ENCODE measurements at regions not wholly inside any gene's neighbourhood (a gene's known extent, or its start where the extent isn't known, plus 50 kb on each side); places are given as distances from the start of the nearest gene placed in this dataset.

GRCh38 chr1:5662086-5662743 is 330.0 kb downstream of the NPHP4 start:
- intact Hi-C loops (cut with micrococcal nuclease), result no loop called here
- Histone ChIP-seq H3K27ac (ENCODE audit: low read depth, low read length) (no peak overlapping the region), H3K4me1 (ENCODE audit: control insufficient read depth in 1 of 2, insufficient read depth in 2 of 2, low read length in 2 of 2) (no peaks in the 10 kb centered on the region), H4K20me1 (ENCODE audit: insufficient read depth) (no peaks in the 10 kb centered on the region), H3K79me2 (ENCODE audit: insufficient read depth, low read length) (no peaks in the 10 kb centered on the region), H3K36me3 (ENCODE audit: control insufficient read depth in 1 of 2, insufficient read depth in 2 of 2, low read length in 2 of 2) (no peaks in the 10 kb centered on the region), H3K27me3 (ENCODE audit: insufficient read depth, low read length) (no peaks in the 10 kb centered on the region), H3K4me2 (ENCODE audit: low read length) (no peak overlapping the region), H3K9me3 (ENCODE audit: control insufficient read depth in 1 of 2, insufficient read depth in 1 of 2, low read depth in 1 of 2, low read length in 2 of 2) (no peaks in the 10 kb centered on the region), H3K9me2 (ENCODE audit: insufficient read depth) (no peaks in the 10 kb centered on the region), H2AFZ (ENCODE audit: low read depth, low read length, poor library complexity, severe bottlenecking) (no peak overlapping the region), H3K4me3 (replicated peaks in 1 of 2; ENCODE audit: low read depth in 1 of 2, low read length in 2 of 2) (no peak overlapping the region), H3K9ac (ENCODE audit: low read length) (no peak overlapping the region)
- DNase-seq (ENCODE audit: low read depth, low spot score) (no peak), ATAC-seq (no peak)
- no TSS peak for BruUV-seq (replicated peaks)
- POLR2A ChIA-PET, result no interaction called here
- RAD21 ChIA-PET (ENCODE audit: low non-redundant PET in 1 of 2, low total read pairs in 2 of 2, uncharacterized antibody in 2 of 2, unreplicated experiment in 2 of 2), result no interaction called here
- TF ChIP-seq POLR2AphosphoS5 (IDR thresholded peaks at IDR 0.05; ENCODE audit: low read depth, low read length) (no peak), YY1 (IDR thresholded peaks at IDR 0.05; ENCODE audit: extremely low read depth, insufficient replicate concordance, low read depth, low read length) (no peak), SIN3A (IDR thresholded peaks at IDR 0.05; ENCODE audit: low read depth) (no peak), EZH2phosphoT487 (IDR thresholded peaks at IDR 0.05; ENCODE audit: borderline replicate concordance) (no peak), RAD21 (IDR thresholded peaks at IDR 0.05; ENCODE audit: low read depth) (no peak), CTCF (IDR thresholded peaks at IDR 0.05 in 2 of 3, conservative IDR thresholded peaks at IDR 0.05 in 1 of 3; ENCODE audit: borderline replicate concordance in 1 of 3, insufficient read depth in 1 of 3, low read depth in 2 of 3, low read length in 2 of 3) (no peak), CBX3 (IDR thresholded peaks at IDR 0.05; ENCODE audit: low read depth) (no peak), TCF7L2 (IDR thresholded peaks at IDR 0.05; ENCODE audit: borderline replicate concordance, extremely low read depth, insufficient read depth, insufficient read length) (no peak), ZBTB33 (IDR thresholded peaks at IDR 0.05; ENCODE audit: extremely low read depth, insufficient replicate concordance, low read length) (no peak), ZFX (IDR thresholded peaks at IDR 0.05) (no peak), SP1 (IDR thresholded peaks at IDR 0.05; ENCODE audit: low read depth) (no peak), EZH2 (IDR thresholded peaks at IDR 0.05) (no peak), SRF (IDR thresholded peaks at IDR 0.05; ENCODE audit: low read depth) (no peak), ZNF274 (IDR thresholded peaks at IDR 0.05; ENCODE audit: low read depth, low read length) (no peak), CEBPB (IDR thresholded peaks at IDR 0.05; ENCODE audit: low read depth) (no peak)
- TF ChIP-seq, protein P1, sequence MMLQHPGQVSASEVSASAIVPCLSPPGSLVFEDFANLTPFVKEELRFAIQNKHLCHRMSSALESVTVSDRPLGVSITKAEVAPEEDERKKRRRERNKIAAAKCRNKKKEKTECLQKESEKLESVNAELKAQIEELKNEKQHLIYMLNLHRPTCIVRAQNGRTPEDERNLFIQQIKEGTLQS (IDR thresholded peaks at IDR 0.05), result no peak
- CTCF ChIA-PET, result no interaction called here

Data from HCT116 (cell line).